ENCODE measurements at regions not wholly inside any gene's neighbourhood (a gene's known extent, or its start where the extent isn't known, plus 50 kb on each side); places are given as distances from the start of the nearest gene placed in this dataset.

DNA sequence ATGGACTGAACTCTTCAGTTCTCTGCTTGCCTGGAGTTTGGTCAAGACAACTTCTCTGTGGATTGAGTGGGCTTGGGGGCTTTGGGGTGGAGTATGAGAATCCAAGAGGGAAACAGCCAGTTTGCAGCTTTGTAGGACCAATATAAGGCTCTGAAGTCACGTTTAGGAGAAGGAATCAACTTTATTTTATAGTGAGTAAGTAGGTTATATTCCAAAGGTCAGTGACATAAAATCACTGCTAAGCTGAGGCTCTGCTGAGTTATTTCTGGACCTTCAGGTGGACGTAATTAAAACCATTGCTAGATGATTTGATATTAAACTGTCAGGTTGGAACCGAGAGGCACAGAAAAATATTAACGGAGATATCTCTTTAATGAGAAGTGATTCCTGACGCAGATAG lies 514.4 kb downstream of the DMAC1 start:
- no peak for DNase-seq (ENCODE audit: low spot score)
- no peak overlapping the region for H3K27ac ChIP-seq (ENCODE audit: low read depth, low read length, poor library complexity, severe bottlenecking)

DNA sequence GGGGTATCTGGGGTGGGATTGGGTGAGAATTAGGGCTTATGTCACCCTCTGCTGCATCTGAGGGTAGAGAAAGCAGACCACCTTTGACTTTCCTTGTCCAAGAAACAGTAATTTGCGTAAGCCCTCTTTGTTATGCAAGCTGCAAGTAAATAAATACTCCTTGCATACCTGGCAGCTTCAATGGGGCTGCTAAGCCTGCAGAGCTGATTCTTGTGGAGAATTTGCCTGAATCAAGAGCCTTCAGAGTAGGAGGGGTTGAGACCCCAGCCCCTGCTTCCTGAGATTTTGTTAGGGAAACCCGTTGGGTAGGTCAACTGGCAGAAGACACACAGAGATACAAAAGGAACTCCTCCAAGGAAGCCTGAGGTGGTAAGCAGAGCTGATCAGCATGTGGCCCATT lies 515.1 kb downstream of the DMAC1 start:
- CTCF ChIA-PET (ENCODE audit: unreplicated experiment): no interaction called here
- Histone ChIP-seq H2AFZ (ENCODE audit: low read length) (no peak overlapping the region), H3K27ac (ENCODE audit: low read depth, low read length, poor library complexity, severe bottlenecking) (no peak overlapping the region), H3K36me3 (ENCODE audit: insufficient read depth, low read length) (no peaks in the 10 kb centered on the region), H3K9me2 (ENCODE audit: insufficient read depth, low read length) (no peaks in the 10 kb centered on the region), H4K20me1 (ENCODE audit: insufficient read depth, low read length) (no peaks in the 10 kb centered on the region), H3K9me3 (ENCODE audit: low read length) (no peaks in the 10 kb centered on the region), H3K4me2 (ENCODE audit: low read length) (no peak overlapping the region), H3K4me1 (ENCODE audit: insufficient read depth, low read length, poor library complexity, severe bottlenecking) (peaks cover 4% of the 10 kb centered on the region), H3K79me2 (ENCODE audit: insufficient read depth, low read depth, low read length) (no peaks in the 10 kb centered on the region), H3K4me3 (ENCODE audit: low read depth, low read length, poor library complexity, severe bottlenecking) (no peak overlapping the region)
- POLR2A ChIA-PET: interaction anchor here (1.3 kb wide), 1 partner anchor 10 kb away, joined by 5 read pairs; no protein-coding TSS in a partner anchor
- TF ChIP-seq, protein P1, sequence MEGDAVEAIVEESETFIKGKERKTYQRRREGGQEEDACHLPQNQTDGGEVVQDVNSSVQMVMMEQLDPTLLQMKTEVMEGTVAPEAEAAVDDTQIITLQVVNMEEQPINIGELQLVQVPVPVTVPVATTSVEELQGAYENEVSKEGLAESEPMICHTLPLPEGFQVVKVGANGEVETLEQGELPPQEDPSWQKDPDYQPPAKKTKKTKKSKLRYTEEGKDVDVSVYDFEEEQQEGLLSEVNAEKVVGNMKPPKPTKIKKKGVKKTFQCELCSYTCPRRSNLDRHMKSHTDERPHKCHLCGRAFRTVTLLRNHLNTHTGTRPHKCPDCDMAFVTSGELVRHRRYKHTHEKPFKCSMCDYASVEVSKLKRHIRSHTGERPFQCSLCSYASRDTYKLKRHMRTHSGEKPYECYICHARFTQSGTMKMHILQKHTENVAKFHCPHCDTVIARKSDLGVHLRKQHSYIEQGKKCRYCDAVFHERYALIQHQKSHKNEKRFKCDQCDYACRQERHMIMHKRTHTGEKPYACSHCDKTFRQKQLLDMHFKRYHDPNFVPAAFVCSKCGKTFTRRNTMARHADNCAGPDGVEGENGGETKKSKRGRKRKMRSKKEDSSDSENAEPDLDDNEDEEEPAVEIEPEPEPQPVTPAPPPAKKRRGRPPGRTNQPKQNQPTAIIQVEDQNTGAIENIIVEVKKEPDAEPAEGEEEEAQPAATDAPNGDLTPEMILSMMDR (conservative IDR thresholded peaks at IDR 0.05; ENCODE audit: low read length): no peak
- no peak for TF ChIP-seq EZH2phosphoT487 (IDR thresholded peaks at IDR 0.05; ENCODE audit: borderline replicate concordance, low read depth, low read length)
- intact Hi-C loops (cut with micrococcal nuclease; ENCODE audit: unreplicated experiment): no loop called here
- BruUV-seq (replicated peaks): no TSS peak
- no peak for DNase-seq (ENCODE audit: low spot score)

More for the DNA sequence above, 514.4 kb downstream of the DMAC1 start:
- Histone ChIP-seq H3K79me2 (ENCODE audit: insufficient read depth, low read depth, low read length) (no peaks in the 10 kb centered on the region), H3K9me3 (ENCODE audit: low read length) (no peaks in the 10 kb centered on the region), H4K20me1 (ENCODE audit: insufficient read depth, low read length) (no peaks in the 10 kb centered on the region), H3K4me1 (ENCODE audit: insufficient read depth, low read length, poor library complexity, severe bottlenecking) (peaks cover 4% of the 10 kb centered on the region), H3K36me3 (ENCODE audit: insufficient read depth, low read length) (no peaks in the 10 kb centered on the region), H3K4me3 (ENCODE audit: low read depth, low read length, poor library complexity, severe bottlenecking) (no peak overlapping the region), H3K4me2 (ENCODE audit: low read length) (no peak overlapping the region), H2AFZ (ENCODE audit: low read length) (no peak overlapping the region), H3K9me2 (ENCODE audit: insufficient read depth, low read length) (no peaks in the 10 kb centered on the region)
- ChIA-PET CTCF (ENCODE audit: unreplicated experiment) (no interaction called here), POLR2A (no interaction called here)
- BruUV-seq (replicated peaks): no TSS peak
- TF ChIP-seq EZH2phosphoT487 (IDR thresholded peaks at IDR 0.05; ENCODE audit: borderline replicate concordance, low read depth, low read length): no peak
- TF ChIP-seq, protein P1 (conservative IDR thresholded peaks at IDR 0.05; ENCODE audit: low read length): no peak
- intact Hi-C loops (cut with micrococcal nuclease; ENCODE audit: unreplicated experiment): no loop called here

DNA sequence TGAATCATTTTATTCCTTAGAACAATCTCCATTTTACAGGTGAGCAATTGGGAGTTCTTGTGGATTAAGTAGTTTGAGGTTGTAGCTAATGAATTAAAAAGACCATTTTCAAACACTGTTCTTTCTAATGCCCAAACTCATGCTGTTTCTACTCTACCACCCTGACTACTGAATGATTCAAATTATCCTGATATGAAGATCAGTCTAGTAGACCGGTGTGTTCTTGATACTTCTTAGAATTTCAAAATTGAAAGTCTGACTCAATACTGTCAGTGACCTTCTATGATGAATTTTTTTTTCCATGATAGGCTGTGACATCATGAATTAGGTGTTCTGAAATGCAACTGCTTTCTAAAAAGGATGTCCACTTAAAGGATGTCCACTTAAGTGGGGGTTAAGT lies 515.5 kb downstream of the DMAC1 start:
- Histone ChIP-seq H3K4me2 (ENCODE audit: low read length) (no peak overlapping the region), H3K79me2 (ENCODE audit: insufficient read depth, low read depth, low read length) (no peaks in the 10 kb centered on the region), H3K4me1 (ENCODE audit: insufficient read depth, low read length, poor library complexity, severe bottlenecking) (peaks cover under 1% of the 10 kb centered on the region), H2AFZ (ENCODE audit: low read length) (no peak overlapping the region), H3K36me3 (ENCODE audit: insufficient read depth, low read length) (no peaks in the 10 kb centered on the region), H3K4me3 (ENCODE audit: low read depth, low read length, poor library complexity, severe bottlenecking) (no peak overlapping the region), H3K9me2 (ENCODE audit: insufficient read depth, low read length) (no peaks in the 10 kb centered on the region), H4K20me1 (ENCODE audit: insufficient read depth, low read length) (no peaks in the 10 kb centered on the region), H3K9me3 (ENCODE audit: low read length) (no peaks in the 10 kb centered on the region), H3K27ac (ENCODE audit: low read depth, low read length, poor library complexity, severe bottlenecking) (no peak overlapping the region)
- no peak for DNase-seq (ENCODE audit: low spot score)
- intact Hi-C loops (cut with micrococcal nuclease; ENCODE audit: unreplicated experiment): no loop called here
- TF ChIP-seq, protein P1 (conservative IDR thresholded peaks at IDR 0.05; ENCODE audit: low read length): no peak
- TF ChIP-seq EZH2phosphoT487 (IDR thresholded peaks at IDR 0.05; ENCODE audit: borderline replicate concordance, low read depth, low read length): no peak
- ChIA-PET POLR2A (interaction anchor here (1.3 kb wide), 1 partner anchor 10 kb away, joined by 5 read pairs; no protein-coding TSS in a partner anchor), CTCF (ENCODE audit: unreplicated experiment) (no interaction called here)
- no TSS peak for BruUV-seq (replicated peaks)
